IMR-90 (cell line): ENCODE measurements at regions not wholly inside any gene's neighbourhood (a gene's known extent, or its start where the extent isn't known, plus 50 kb on each side); places are given as distances from the start of the nearest gene placed in this dataset.
"Not testable (repeated sequence)": the region's sequence is repeated elsewhere in the genome, so short reads cannot be mapped to it uniquely, and the experiment has no call there.

Source experiments
- ATAC-seq: fragments of 200-7000 bp; cut with Tn5 transposase; 2 replicates; pipeline ENCODE4 v1.9.1; 2020; ENCODE audit warnings: low read depth, mild to moderate bottlenecking, moderate library complexity
- BruUV-seq: library from RNA; stranded (reverse); fragments of 400-500 nt; replicated peaks from 2 replicates; lab custom pipeline; 2021; lab: Mats Ljungman, UMichigan
- CTCF ChIA-PET: fragments of 300-600 bp; formaldehyde crosslinking; extraction: SDS; loops from one replicate; lab custom pipeline; 2021; ENCODE audit warnings: antibody characterized with exemption; lab: Yijun Ruan, JAX
- POLR2A ChIA-PET: fragments of 300-600 bp; sonication (Branson Sonifier 250); formaldehyde crosslinking; loops from one replicate; lab custom pipeline; 2022; ENCODE audit warnings: antibody characterized with exemption; ENCODE audit not compliant: unreplicated experiment; lab: Charles Lee
- DNase-seq: peaks from one replicate; pipeline ENCODE4 v3.0.0; 2013
- H2AFZ ChIP-seq: replicated peaks from 2 replicates; pipeline ENCODE3; 2013; ENCODE audit warnings: low read length, mild to moderate bottlenecking; ENCODE audit not compliant: poor library complexity
- H2AK5ac ChIP-seq: 2 replicates; pipeline ENCODE4 v1.6.1; 2013; ENCODE audit warnings: low read depth, low read length, inconsistent platforms
- H2AK9ac ChIP-seq: replicated peaks from 2 replicates; pipeline ENCODE3; 2013; ENCODE audit warnings: mild to moderate bottlenecking, low read depth, low read length, moderate library complexity; ENCODE audit not compliant: poor library complexity
- H2BK120ac ChIP-seq: 2 replicates; pipeline ENCODE4 v1.6.1; 2013; ENCODE audit warnings: low read depth, low read length, inconsistent platforms
- H2BK15ac ChIP-seq: 3 replicates; pipeline ENCODE4 v1.6.1; 2013; ENCODE audit warnings: low read depth, low read length, inconsistent platforms
- H2BK20ac ChIP-seq: 2 replicates; pipeline ENCODE4 v1.6.1; 2013; ENCODE audit warnings: low read depth, mild to moderate bottlenecking, inconsistent platforms, low read length, moderate library complexity
- H2BK5ac ChIP-seq: 2 replicates; pipeline ENCODE4 v1.6.1; 2013; ENCODE audit warnings: mild to moderate bottlenecking, low read depth, low read length, inconsistent platforms; ENCODE audit not compliant: poor library complexity, severe bottlenecking
- H3K14ac ChIP-seq: replicated peaks from 2 replicates; pipeline ENCODE4 v1.6.1; 2013; ENCODE audit warnings: low read depth, low read length, inconsistent platforms
- H3K18ac ChIP-seq: 2 replicates; pipeline ENCODE4 v1.6.1; 2013; ENCODE audit warnings: low read depth, low read length, control low read depth
- H3K23ac ChIP-seq: 2 replicates; pipeline ENCODE4 v1.6.1; 2013; ENCODE audit warnings: low read depth, low read length, inconsistent platforms
- H3K27ac ChIP-seq: 2 replicates; pipeline ENCODE4 v1.5.1; 2013; ENCODE audit warnings: mild to moderate bottlenecking, control low read depth, low read length; ENCODE audit not compliant: insufficient read depth
- H3K27me3 ChIP-seq: 2 replicates; pipeline ENCODE4 v1.6.1; 2013; ENCODE audit warnings: low read length; ENCODE audit not compliant: control insufficient read depth, insufficient read depth
- H3K36me3 ChIP-seq: 2 replicates; pipeline ENCODE4 v1.6.1; 2013; ENCODE audit warnings: low read length, mixed read lengths; ENCODE audit not compliant: control insufficient read depth, insufficient read depth
- H3K4ac ChIP-seq: 2 replicates; pipeline ENCODE4 v1.6.1; 2013; ENCODE audit warnings: low read depth, low read length, inconsistent platforms
- H3K4me1 ChIP-seq: 2 replicates; pipeline ENCODE4 v1.6.1; 2013; ENCODE audit warnings: low read length, mixed read lengths; ENCODE audit not compliant: control insufficient read depth, insufficient read depth
- H3K4me2 ChIP-seq: 2 replicates; pipeline ENCODE4 v1.6.1; 2013; ENCODE audit warnings: low read depth, mild to moderate bottlenecking, control low read depth, low read length, moderate library complexity
- H3K4me3 ChIP-seq: 2 replicates; pipeline ENCODE4 v1.5.1; 2013; ENCODE audit warnings: low read depth, mild to moderate bottlenecking, control low read depth, low read length, moderate library complexity; ENCODE audit not compliant: insufficient read depth
- H3K56ac ChIP-seq: 2 replicates; pipeline ENCODE4 v1.6.1; 2013; ENCODE audit warnings: low read length, inconsistent platforms; ENCODE audit not compliant: insufficient read depth; ENCODE audit errors: extremely low read depth
- H3K79me1 ChIP-seq, 2 experiments: 2 replicates each; pipeline ENCODE4 v1.6.1; 2013; ENCODE audit warnings: low read length in 2 of 2, inconsistent platforms in 1 of 2, low read depth in 1 of 2
- H3K9ac ChIP-seq: 2 replicates; pipeline ENCODE4 v1.6.1; 2013; ENCODE audit warnings: low read depth, low read length, control low read depth
- H3K9me1 ChIP-seq: 2 replicates; pipeline ENCODE4 v1.6.1; 2013; ENCODE audit warnings: low read length, inconsistent platforms; ENCODE audit not compliant: insufficient read depth
- H3K9me3 ChIP-seq: 2 replicates; pipeline ENCODE4 v1.6.1; 2013; ENCODE audit warnings: low read length; ENCODE audit not compliant: control insufficient read depth, insufficient read depth
- H4K20me1 ChIP-seq: 2 replicates; pipeline ENCODE4 v1.6.1; 2013; ENCODE audit warnings: low read length, inconsistent platforms; ENCODE audit not compliant: insufficient read depth
- H4K5ac ChIP-seq: 2 replicates; pipeline ENCODE4 v1.6.1; 2013; ENCODE audit warnings: mild to moderate bottlenecking, low read depth, low read length, control low read depth
- H4K8ac ChIP-seq, 2 experiments: 2 replicates each; pipeline ENCODE4 v1.6.1; 2013; ENCODE audit warnings: low read depth in 2 of 2, low read length in 2 of 2, control low read depth in 1 of 2, inconsistent platforms in 1 of 2
- H4K91ac ChIP-seq: 2 replicates; pipeline ENCODE4 v1.6.1; 2013; ENCODE audit warnings: low read depth, low read length, inconsistent platforms; ENCODE audit not compliant: insufficient read depth
- CEBPB ChIP-seq: IDR thresholded peaks from 2 replicates; pipeline ENCODE4 v1.6.1; 2012; ENCODE audit warnings: low read depth, low read length, improper control_type of control experiment
- NFE2L2 ChIP-seq: fragments of 150-350 bp; IDR thresholded peaks from 2 replicates; pipeline ENCODE4 v1.6.1; 2016; ENCODE audit warnings: low read depth, mild to moderate bottlenecking, low read length
- RAD21 ChIP-seq: IDR thresholded peaks from 2 replicates; pipeline ENCODE4 v1.6.1; 2012; ENCODE audit warnings: low read length, improper control_type of control experiment
- SMC3 ChIP-seq: fragments of 150-350 bp; IDR thresholded peaks from 2 replicates; pipeline ENCODE4 v1.6.1; 2016; ENCODE audit warnings: low read depth, mild to moderate bottlenecking, antibody characterized with exemption, low read length, moderate library complexity
- WGBS, 2 experiments: methylation state at CpG; one replicate each; pipeline versions ENCODE4 v1.1.5 to v1.1.7; 2013; ENCODE audit warnings: missing lambda C conversion rate in 2 of 2; ENCODE audit not compliant: insufficient read length in 1 of 2; ENCODE audit errors: extremely low coverage in 2 of 2; 5-methylcytosine and 5-hydroxymethylcytosine counted together
- dilution Hi-C: fragments of 300-500 bp; cut with HindIII; formaldehyde crosslinking; loops from one replicate; pipeline ENCODE4 v1.14.3; 2018; ENCODE audit warnings: low sequenced_read_pairs; ENCODE audit not compliant: unreplicated experiment
- in situ Hi-C: fragments of 300-500 bp; cut with MboI; formaldehyde crosslinking; loops from 3 replicates; pipeline ENCODE4 v1.14.3; 2019; ENCODE audit warnings: low sequenced_read_pairs, inconsistent platforms, mixed read lengths
- intact Hi-C: fragments of 100-400 bp; cut with micrococcal nuclease; formaldehyde crosslinking; loops from 2 replicates; pipeline ENCODE4 v1.10.0; 2022

DNA sequence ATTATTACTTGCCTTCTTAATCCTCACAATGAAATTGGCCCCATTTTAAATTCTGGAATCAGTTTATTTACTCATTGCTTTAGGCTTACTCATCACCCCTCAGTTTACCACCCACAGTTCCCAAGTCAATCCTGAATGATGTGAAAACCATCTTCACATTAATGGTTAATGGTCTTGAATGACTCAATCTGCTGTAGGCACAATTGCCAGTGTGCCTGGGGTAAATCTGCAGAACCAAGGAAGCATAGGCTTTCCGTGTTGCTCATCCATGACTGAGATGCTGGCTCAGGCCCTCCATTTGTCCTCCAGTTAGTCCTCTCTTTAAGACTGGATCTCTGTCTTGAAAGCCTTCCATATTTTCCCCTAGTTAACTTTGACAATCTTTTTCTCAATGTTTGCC, 164.5 kb downstream of the PMAIP1 start:
- Histone ChIP-seq H3K79me1 (no peaks in the 10 kb centered on the region), H3K4me3 (no peak overlapping the region), H4K5ac (no peak overlapping the region), H2AK5ac (0 out of 2 replicates have a peak overlapping the region, but pooled peaks have one; percentile 13), H2BK5ac (no peak overlapping the region), H3K23ac (no peak overlapping the region), H3K27ac (no peak overlapping the region), H2AFZ (no peak overlapping the region), H2BK15ac (no peak overlapping the region), H3K4me2 (no peak overlapping the region), H3K18ac (no peak overlapping the region), H4K20me1 (no peaks in the 10 kb centered on the region), H3K27me3 (peaks cover 1% of the 10 kb centered on the region; the same call in 1 of the 2 replicates), H3K9ac (no peak overlapping the region), H3K36me3 (no peaks in the 10 kb centered on the region), H4K8ac (no peak overlapping the region), H2BK120ac (0 out of 2 replicates have a peak overlapping the region, but pooled peaks have one; percentile 6), H3K4ac (no peak overlapping the region), H3K14ac (peak overlapping the region; percentile 48; the same call in 1 of the 2 replicates), H3K4me1 (peaks cover 1% of the 10 kb centered on the region; the same call in 1 of the 2 replicates), H3K9me1 (no peaks in the 10 kb centered on the region; the same call in 1 of the 2 replicates), H4K91ac (no peak overlapping the region), H3K56ac (no peak overlapping the region), H2AK9ac (no peak overlapping the region), H3K9me3 (no peaks in the 10 kb centered on the region), H2BK20ac (no peak overlapping the region)
- ChIA-PET POLR2A (no interaction called here), CTCF (no interaction called here)
- 80% methylated on average over 1 of the region's 1 CpG; no CpG with 5 or more reads in 1 of the 2 experiments for WGBS, 2 experiments
- DNase-seq (peak; percentile 31), ATAC-seq (peak; percentile 24; the same call in 1 of the 2 replicates)
- no TSS peak for BruUV-seq
- TF ChIP-seq SMC3 (no peak), NFE2L2 (no peak), CEBPB (no peak), RAD21 (no peak)
- intact Hi-C loops = loop anchor here (10.0 kb wide), 1 partner anchor 49 kb away; no protein-coding TSS in a partner anchor
- in situ Hi-C loops = no loop called here
- dilution Hi-C loops = no loop called here

- H3K27ac ChIP-seq, H3K9me1 ChIP-seq, H3K79me1 ChIP-seq, H3K56ac ChIP-seq, H3K27me3 ChIP-seq, H4K5ac ChIP-seq, in situ Hi-C loops, H2BK5ac ChIP-seq, H3K9me3 ChIP-seq, CTCF ChIA-PET, ATAC-seq, H3K4me3 ChIP-seq, H4K8ac ChIP-seq, H3K18ac ChIP-seq, H4K91ac ChIP-seq, H3K4ac ChIP-seq, H4K20me1 ChIP-seq, DNase-seq, H3K23ac ChIP-seq, POLR2A ChIA-PET, H3K4me1 ChIP-seq, H2BK120ac ChIP-seq, dilution Hi-C loops, H2BK15ac ChIP-seq, H2AK9ac ChIP-seq, H3K36me3 ChIP-seq, H2AFZ ChIP-seq, BruUV-seq, H3K4me2 ChIP-seq, H3K14ac ChIP-seq, H3K9ac ChIP-seq, H2BK20ac ChIP-seq, H2AK5ac ChIP-seq: not testable (repeated sequence)
- intact Hi-C loops = loop anchor here (10.0 kb wide), 1 partner anchor 48 kb away; no protein-coding TSS in a partner anchor
- WGBS, 2 experiments = no CpG with 5 or more reads among the region's 3 CpGs
Observed at GRCh38 chr18:60062831-60063230, 163.0 kb downstream of the PMAIP1 start.
